ENCODE measurements at regions not wholly inside any gene's neighbourhood (a gene's known extent, or its start where the extent isn't known, plus 50 kb on each side); places are given as distances from the start of the nearest gene placed in this dataset.

- no peaks in the 10 kb centered on the region for H3K27me3 ChIP-seq (replicated peaks; ENCODE audit: insufficient read depth)
- ATAC-seq (ENCODE audit: insufficient number of reproducible peaks, low FRiP score, low read depth) (no peak), DNase-seq (ENCODE audit: low spot score) (no peak)
- no peak overlapping the region for H3K4me3 ChIP-seq
- H3K36me3 ChIP-seq: no peaks in the 10 kb centered on the region
- peaks cover 0 to 4% of the 10 kb centered on the region in 2 donors for H3K4me1 ChIP-seq (ENCODE audit: control insufficient read depth in 1 of 2, low read depth in 2 of 2)
- H3K9me3 ChIP-seq: no peaks in the 10 kb centered on the region
- no peak for TF ChIP-seq CTCF (IDR thresholded peaks at IDR 0.05)
- H3K27ac ChIP-seq: no peak overlapping the region
Observed at GRCh38 chr6:29884261-29884660, 56.6 kb downstream of the HLA-G start.

- no peak for DNase-seq (ENCODE audit: low spot score)
- Histone ChIP-seq H3K4me1 (ENCODE audit: control insufficient read depth in 1 of 2, low read depth in 2 of 2) (peaks cover 0 to 4% of the 10 kb centered on the region in 2 donors), H3K9me3 (no peaks in the 10 kb centered on the region), H3K27me3 (replicated peaks; ENCODE audit: insufficient read depth) (no peaks in the 10 kb centered on the region), H3K36me3 (no peaks in the 10 kb centered on the region), H3K4me3 (peak overlapping the region; percentile 86), H3K27ac (peak overlapping the region in 1 of 2 donors; percentile 96)
- TF ChIP-seq CTCF (IDR thresholded peaks at IDR 0.05): no peak
- no peak for ATAC-seq (ENCODE audit: insufficient number of reproducible peaks, low FRiP score, low read depth)
Observed at GRCh38 chr6:29886701-29887100, 55.6 kb upstream of the HLA-A start.

GRCh38 chr6:29887330-29887818 is 55.0 kb upstream of the HLA-A start:
- peak overlapping the region; percentile 76 to 96 for H3K27ac ChIP-seq
- no peaks in the 10 kb centered on the region for H3K27me3 ChIP-seq (replicated peaks; ENCODE audit: insufficient read depth)
- DNase-seq (ENCODE audit: low spot score): no peak
- peak overlapping the region; percentile 86 for H3K4me3 ChIP-seq
- peak; percentile 51 for ATAC-seq (ENCODE audit: insufficient number of reproducible peaks, low FRiP score, low read depth)
- TF ChIP-seq CTCF (IDR thresholded peaks at IDR 0.05): no peak
- peaks cover 0 to 4% of the 10 kb centered on the region in 2 donors for H3K4me1 ChIP-seq (ENCODE audit: control insufficient read depth in 1 of 2, low read depth in 2 of 2)
- H3K36me3 ChIP-seq: no peaks in the 10 kb centered on the region
- no peaks in the 10 kb centered on the region for H3K9me3 ChIP-seq

- no peaks in the 10 kb centered on the region for H3K9me3 ChIP-seq
- peak overlapping the region; percentile 86 for H3K4me3 ChIP-seq
- no peak for DNase-seq (ENCODE audit: low spot score)
- no peaks in the 10 kb centered on the region for H3K27me3 ChIP-seq (replicated peaks; ENCODE audit: insufficient read depth)
- peak; percentile 67 for ATAC-seq (ENCODE audit: insufficient number of reproducible peaks, low FRiP score, low read depth)
- no peak for TF ChIP-seq CTCF (IDR thresholded peaks at IDR 0.05)
- H3K27ac ChIP-seq: peak overlapping the region; percentile 76 to 96
- H3K4me1 ChIP-seq (ENCODE audit: control insufficient read depth in 1 of 2, low read depth in 2 of 2): peaks cover 0 to 4% of the 10 kb centered on the region in 2 donors
- H3K36me3 ChIP-seq: no peaks in the 10 kb centered on the region
Observed at GRCh38 chr6:29887819-29888776, 54.2 kb upstream of the HLA-A start.

All from thoracic aorta (tissue), 2 donors.